ENCODE measurements at regions not wholly inside any gene's neighbourhood (a gene's known extent, or its start where the extent isn't known, plus 50 kb on each side); places are given as distances from the start of the nearest gene placed in this dataset.
"Not testable (repeated sequence)": the region's sequence is repeated elsewhere in the genome, so short reads cannot be mapped to it uniquely, and the experiment has no call there.

DNA sequence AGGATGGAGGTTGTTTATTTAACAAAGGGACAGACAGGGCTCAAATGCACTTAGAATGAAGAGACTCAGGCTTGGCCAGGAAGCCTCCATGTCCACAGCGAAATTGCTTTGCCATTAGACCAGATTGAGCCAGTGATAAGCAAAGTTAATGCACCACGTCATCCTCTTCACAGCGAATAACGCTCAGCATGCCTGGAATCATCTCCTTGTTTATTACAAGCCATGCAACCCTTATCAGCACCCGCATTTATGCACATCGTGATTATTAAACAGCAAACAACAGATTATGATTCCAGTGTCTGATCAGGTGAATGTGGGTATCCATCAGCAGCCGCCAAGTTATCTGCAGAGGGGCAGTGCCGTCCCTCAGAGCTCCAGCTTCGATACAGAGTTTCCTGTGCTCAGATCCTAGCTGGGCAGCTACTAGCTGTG lies 175.0 kb upstream of the TMEM132C start:
- no peak overlapping the region for H3K4me3 Mint-ChIP-seq
- ATAC-seq (no peak), DNase-seq (no peak)
- no peaks in the 10 kb centered on the region for H3K4me1 Mint-ChIP-seq
- peaks cover 8 to 11% of the 10 kb centered on the region in 2 donors for H3K9me3 Mint-ChIP-seq
- H3K27ac Mint-ChIP-seq = no peak overlapping the region
- no peaks in the 10 kb centered on the region for H3K27me3 Mint-ChIP-seq

DNA sequence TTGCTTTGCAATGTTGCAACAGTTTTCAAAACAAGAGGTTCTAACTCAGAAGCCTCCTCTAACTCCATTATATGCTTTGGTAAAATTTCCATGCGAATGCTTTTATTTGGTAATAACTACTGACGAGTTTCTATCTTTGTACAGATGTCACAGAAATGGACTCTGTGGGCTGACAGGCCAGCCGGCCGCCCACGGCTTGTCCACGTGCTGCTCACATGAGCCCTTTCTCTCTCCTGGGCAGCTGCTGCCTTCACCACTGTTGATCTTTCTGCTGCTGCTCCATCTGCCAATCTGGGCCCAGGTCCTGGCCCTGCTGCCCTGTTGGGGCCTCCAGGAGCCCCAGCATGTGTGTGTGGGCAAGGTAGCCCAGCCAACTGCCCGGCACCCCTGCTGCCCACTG lies 168.2 kb upstream of the TMEM132C start:
- Mint-ChIP-seq H3K4me3 (no peak overlapping the region), H3K9me3 (peaks cover 18 to 21% of the 10 kb centered on the region in 2 donors), H3K27ac (no peak overlapping the region), H3K4me1 (no peaks in the 10 kb centered on the region), H3K27me3 (no peaks in the 10 kb centered on the region)
- no peak for ATAC-seq
- DNase-seq = no peak

DNA sequence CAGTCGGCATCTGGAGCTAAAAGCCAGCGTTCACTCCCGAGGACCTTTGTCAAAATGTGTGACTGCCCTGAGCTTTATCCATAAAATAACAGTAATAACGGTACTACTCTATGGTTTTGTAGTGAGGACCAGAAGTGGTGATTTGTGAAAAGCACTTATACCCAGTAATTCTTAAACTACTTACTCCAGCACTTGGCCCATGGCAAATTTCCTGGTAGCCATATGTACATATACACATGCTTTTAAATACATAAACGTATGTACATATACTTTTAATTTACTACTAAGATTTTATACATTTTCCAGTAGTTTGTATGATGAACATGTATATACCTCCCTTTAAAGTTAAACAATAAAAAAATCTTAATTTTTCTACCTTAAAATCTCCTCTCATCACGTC lies 163.8 kb upstream of the TMEM132C start:
- H3K4me3 Mint-ChIP-seq = no peak overlapping the region
- no peak overlapping the region for H3K27ac Mint-ChIP-seq

GRCh38 chr12:128109236-128109635 lies 157.7 kb upstream of the TMEM132C start:
- Mint-ChIP-seq H3K9me3 (peaks cover 0 to 3% of the 10 kb centered on the region in 2 donors), H3K4me3 (no peak overlapping the region), H3K4me1 (no peaks in the 10 kb centered on the region), H3K27ac (no peak overlapping the region), H3K27me3 (no peaks in the 10 kb centered on the region)
- ATAC-seq = no peak
- no peak for DNase-seq

More for the DNA sequence above, 163.8 kb upstream of the TMEM132C start:
- no peaks in the 10 kb centered on the region for H3K4me1 Mint-ChIP-seq
- DNase-seq (no peak), ATAC-seq (no peak)
- no peaks in the 10 kb centered on the region for H3K27me3 Mint-ChIP-seq
- H3K9me3 Mint-ChIP-seq = peaks cover 20 to 21% of the 10 kb centered on the region in 2 donors

DNA sequence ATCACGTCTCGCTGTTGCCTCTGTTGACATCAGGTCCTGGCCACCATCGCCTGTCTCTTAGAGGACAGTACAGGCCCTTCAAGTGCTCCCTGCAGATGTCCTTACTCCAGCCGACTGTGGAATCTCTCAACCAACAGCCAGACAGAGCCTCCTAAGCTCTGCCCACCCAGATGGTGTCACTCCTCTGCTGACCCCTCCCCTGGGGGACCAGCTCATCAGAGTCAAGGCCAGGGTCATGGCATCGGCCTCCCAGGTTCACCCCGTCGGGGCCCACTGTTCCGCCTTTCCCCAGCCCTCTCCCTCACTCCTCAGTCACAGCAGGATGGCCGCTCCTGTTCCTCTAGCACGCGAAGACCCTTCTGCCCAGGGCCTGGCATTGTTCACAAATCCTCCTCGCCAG lies 157.3 kb upstream of the TMEM132C start:
- Mint-ChIP-seq H3K27ac (no peak overlapping the region), H3K27me3 (no peaks in the 10 kb centered on the region), H3K4me3 (no peak overlapping the region), H3K9me3 (peaks cover 0 to 5% of the 10 kb centered on the region in 2 donors), H3K4me1 (no peaks in the 10 kb centered on the region)
- ATAC-seq (no peak), DNase-seq (no peak)

GRCh38 chr12:128111333-128111732 lies 155.6 kb upstream of the TMEM132C start:
- Mint-ChIP-seq H3K9me3 (peaks cover 4 to 5% of the 10 kb centered on the region in 2 donors), H3K4me3 (no peak overlapping the region), H3K4me1 (no peaks in the 10 kb centered on the region), H3K27me3 (no peaks in the 10 kb centered on the region), H3K27ac (no peak overlapping the region)
- ATAC-seq (no peak), DNase-seq (no peak)

DNA sequence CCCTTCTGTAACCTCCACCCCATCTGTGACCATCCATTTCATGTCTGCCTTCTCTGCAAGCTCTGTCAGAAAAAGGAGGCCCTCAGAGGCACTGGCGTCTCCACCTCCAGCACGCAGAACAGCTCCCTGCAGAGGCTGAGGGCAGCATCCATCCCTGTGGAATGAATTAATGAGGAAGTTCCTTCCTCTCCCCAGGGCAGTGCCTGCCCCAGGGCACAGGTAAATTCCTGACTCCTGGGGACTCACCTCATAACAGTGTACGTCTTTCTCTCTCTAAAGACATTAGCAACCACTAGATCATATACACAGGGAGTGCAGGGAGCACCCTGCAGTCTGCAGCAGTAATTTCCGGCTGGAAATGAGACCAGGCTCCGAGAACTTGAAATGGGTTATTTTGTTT lies 155.0 kb upstream of the TMEM132C start:
- H3K27me3 Mint-ChIP-seq = no peaks in the 10 kb centered on the region
- H3K4me3 Mint-ChIP-seq = no peak overlapping the region
- no peaks in the 10 kb centered on the region for H3K4me1 Mint-ChIP-seq
- DNase-seq (no peak), ATAC-seq (no peak)
- peaks cover 4 to 5% of the 10 kb centered on the region in 2 donors for H3K9me3 Mint-ChIP-seq
- H3K27ac Mint-ChIP-seq = no peak overlapping the region

- H3K4me1 Mint-ChIP-seq, ATAC-seq, H3K4me3 Mint-ChIP-seq, DNase-seq, H3K9me3 Mint-ChIP-seq, H3K27ac Mint-ChIP-seq, H3K27me3 Mint-ChIP-seq: not testable (repeated sequence)
Observed at GRCh38 chr12:128113250-128113649, 153.7 kb upstream of the TMEM132C start.

GRCh38 chr12:128114485-128114884 lies 152.5 kb upstream of the TMEM132C start:
- no peak for ATAC-seq
- no peak for DNase-seq
- Mint-ChIP-seq H3K27me3 (no peaks in the 10 kb centered on the region), H3K9me3 (peaks cover 4 to 5% of the 10 kb centered on the region in 2 donors), H3K4me1 (no peaks in the 10 kb centered on the region), H3K4me3 (no peak overlapping the region), H3K27ac (no peak overlapping the region)

DNA sequence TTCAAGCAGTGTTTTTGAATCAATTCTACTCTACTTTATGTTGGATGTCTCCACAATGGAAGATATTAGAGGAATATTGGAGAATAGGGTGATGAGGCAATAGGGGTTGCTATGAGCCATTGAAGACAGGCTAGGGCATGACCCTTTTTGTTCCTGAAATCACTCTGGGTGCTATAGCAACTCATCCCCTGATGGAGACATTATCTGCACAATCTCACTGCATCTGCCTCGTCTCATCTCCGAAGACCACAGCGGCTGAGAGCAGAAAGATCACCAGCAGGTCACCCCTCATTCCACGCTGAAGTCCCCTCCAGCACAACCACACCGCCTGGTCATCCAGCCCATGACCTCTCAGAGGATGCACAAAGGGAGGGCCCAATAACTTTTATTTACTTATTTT lies 150.4 kb upstream of the TMEM132C start:
- Mint-ChIP-seq H3K9me3 (peaks cover 4 to 5% of the 10 kb centered on the region in 2 donors), H3K27ac (no peak overlapping the region), H3K4me1 (no peaks in the 10 kb centered on the region), H3K4me3 (no peak overlapping the region), H3K27me3 (no peaks in the 10 kb centered on the region)
- no peak for DNase-seq
- no peak for ATAC-seq

- Mint-ChIP-seq H3K9me3 (peaks cover 0 to 4% of the 10 kb centered on the region in 2 donors), H3K27ac (no peak overlapping the region), H3K27me3 (no peaks in the 10 kb centered on the region), H3K4me3 (no peak overlapping the region), H3K4me1 (no peaks in the 10 kb centered on the region)
- DNase-seq (no peak), ATAC-seq (no peak)
Observed at GRCh38 chr12:128120035-128120434, 146.9 kb upstream of the TMEM132C start.

DNA sequence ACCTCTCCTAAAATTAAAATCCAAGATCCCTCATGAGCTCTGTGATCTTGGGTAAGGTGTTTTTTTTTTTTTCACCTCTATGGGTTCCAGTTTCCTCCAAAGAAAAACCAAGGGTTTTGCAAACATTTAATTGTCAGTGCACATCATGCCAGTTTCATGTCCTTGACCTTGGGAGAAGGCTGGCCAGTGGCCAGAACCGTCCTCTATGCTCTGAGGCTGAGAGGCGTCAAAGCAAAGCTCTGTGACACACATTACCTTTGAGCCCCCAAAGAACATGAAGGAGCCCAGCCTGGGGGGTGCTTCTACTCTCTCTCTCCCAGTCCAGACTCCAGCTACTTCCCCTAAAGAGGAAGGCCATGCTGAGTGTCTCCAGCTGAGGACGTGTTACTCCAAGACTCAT lies 145.5 kb upstream of the TMEM132C start:
- H3K27me3 Mint-ChIP-seq = no peaks in the 10 kb centered on the region
- H3K4me1 Mint-ChIP-seq = no peaks in the 10 kb centered on the region
- no peaks in the 10 kb centered on the region for H3K9me3 Mint-ChIP-seq

DNA sequence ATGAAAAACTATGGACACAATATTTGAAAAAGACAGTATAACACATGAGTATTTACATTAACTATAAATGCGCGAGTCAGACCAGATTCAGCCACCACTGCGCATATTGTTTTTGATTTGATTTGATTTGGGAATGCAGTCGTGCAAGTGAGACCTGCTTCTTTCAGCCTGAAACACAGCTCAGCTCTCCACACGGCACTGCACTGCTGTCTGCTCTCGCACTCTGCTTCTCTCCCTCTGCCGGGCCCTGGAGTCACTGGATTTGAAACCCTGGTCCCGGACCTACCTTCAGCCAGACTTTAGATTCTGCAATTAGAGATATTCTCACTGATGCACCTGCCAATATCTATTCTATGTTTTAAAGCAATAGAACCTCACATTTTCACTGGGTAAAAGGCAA lies 143.9 kb upstream of the TMEM132C start:
- DNase-seq (no peak), ATAC-seq (no peak)
- no peak overlapping the region for H3K4me3 Mint-ChIP-seq
- H3K27me3 Mint-ChIP-seq = no peaks in the 10 kb centered on the region
- no peak overlapping the region for H3K27ac Mint-ChIP-seq
- H3K9me3 Mint-ChIP-seq = no peaks in the 10 kb centered on the region
- H3K4me1 Mint-ChIP-seq = no peaks in the 10 kb centered on the region

More for the DNA sequence above, 145.5 kb upstream of the TMEM132C start:
- Mint-ChIP-seq H3K4me3 (no peak overlapping the region), H3K27ac (no peak overlapping the region)
- no peak for ATAC-seq
- no peak for DNase-seq

DNA sequence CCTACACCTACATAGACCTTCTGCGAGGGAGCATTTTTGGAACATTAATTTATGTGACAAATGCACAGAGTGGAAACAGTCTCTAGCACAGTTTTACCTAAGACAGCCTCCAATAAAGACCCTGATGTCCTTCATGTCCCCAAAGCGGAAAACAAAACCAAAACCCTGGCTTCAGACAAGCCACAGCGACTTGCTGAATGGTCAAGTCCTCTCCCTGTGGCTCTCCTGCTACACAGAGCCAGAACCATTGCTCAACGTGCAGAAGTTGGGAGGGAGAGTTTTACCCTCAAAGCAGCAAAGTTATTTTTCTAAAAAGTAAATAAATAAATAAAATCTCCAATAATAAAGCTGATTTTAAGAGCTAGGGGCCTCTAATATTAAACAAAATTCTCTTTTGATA lies 135.0 kb upstream of the TMEM132C start:
- no peaks in the 10 kb centered on the region for H3K27me3 Mint-ChIP-seq
- DNase-seq (no peak), ATAC-seq (no peak)
- H3K4me3 Mint-ChIP-seq = no peak overlapping the region
- peaks cover 0 to 4% of the 10 kb centered on the region in 2 donors for H3K9me3 Mint-ChIP-seq
- H3K4me1 Mint-ChIP-seq = no peaks in the 10 kb centered on the region
- no peak overlapping the region for H3K27ac Mint-ChIP-seq

DNA sequence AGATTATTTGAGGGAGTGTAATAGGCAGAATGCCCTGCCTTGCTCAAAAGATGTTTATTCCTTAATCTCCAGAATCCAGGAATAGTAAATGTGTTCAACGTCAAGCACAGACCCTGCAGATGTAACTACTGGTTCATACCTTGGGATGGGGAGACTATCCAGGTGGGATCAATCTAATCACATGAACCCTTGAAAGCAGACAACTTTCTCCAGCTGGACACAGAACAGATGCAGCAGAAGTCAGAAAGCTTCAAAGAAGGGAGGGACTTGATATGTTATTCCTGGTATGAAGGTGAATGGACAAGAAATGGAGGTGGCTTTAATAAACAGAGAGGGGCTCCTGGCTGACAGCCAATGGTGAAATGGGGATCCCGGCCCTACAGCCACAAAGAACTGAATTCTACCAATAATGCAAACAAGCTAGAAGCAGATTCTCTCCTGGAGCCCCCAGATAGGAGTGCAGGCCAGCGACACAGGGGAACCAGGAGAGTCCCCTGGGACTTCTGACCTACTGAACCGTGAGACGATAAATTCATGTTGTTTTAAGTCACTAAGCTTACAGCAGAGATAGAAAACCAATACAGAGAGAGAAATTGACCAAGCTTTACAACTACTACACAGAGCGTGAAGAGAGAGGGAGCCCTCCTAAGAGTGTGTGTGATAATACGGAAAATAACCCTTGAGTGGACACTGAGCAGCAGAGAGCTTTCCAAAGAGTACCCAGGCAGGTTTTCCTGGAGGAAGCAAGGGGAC lies 133.5 kb upstream of the TMEM132C start:
- ATAC-seq (no peak), DNase-seq (no peak)
- Mint-ChIP-seq H3K27ac (no peak overlapping the region), H3K9me3 (peaks cover 0 to 4% of the 10 kb centered on the region in 2 donors), H3K4me3 (no peak overlapping the region), H3K4me1 (no peaks in the 10 kb centered on the region), H3K27me3 (no peaks in the 10 kb centered on the region)

DNA sequence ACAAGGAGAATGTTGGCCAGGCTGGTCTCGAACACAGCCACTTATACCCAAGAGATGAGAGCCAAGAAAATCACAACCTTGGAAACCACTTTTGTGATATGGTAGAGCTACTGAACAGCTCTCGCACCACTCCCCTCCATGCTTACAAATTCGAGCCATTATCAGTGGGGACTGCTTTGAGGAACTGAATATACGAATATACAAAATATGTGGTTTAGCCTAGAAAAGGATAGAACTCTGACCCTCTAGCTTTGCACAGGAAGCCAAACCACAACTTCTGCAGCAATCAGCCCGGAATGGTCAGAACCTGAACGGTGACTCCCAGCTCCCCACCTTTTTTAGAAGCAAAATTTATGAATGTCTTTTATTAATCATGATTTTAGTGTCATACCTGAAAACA lies 129.8 kb upstream of the TMEM132C start:
- ATAC-seq (no peak), DNase-seq (no peak)
- Mint-ChIP-seq H3K27me3 (no peaks in the 10 kb centered on the region), H3K4me1 (no peaks in the 10 kb centered on the region), H3K4me3 (no peak overlapping the region), H3K27ac (no peak overlapping the region), H3K9me3 (peaks cover 10 to 13% of the 10 kb centered on the region in 2 donors)

DNA sequence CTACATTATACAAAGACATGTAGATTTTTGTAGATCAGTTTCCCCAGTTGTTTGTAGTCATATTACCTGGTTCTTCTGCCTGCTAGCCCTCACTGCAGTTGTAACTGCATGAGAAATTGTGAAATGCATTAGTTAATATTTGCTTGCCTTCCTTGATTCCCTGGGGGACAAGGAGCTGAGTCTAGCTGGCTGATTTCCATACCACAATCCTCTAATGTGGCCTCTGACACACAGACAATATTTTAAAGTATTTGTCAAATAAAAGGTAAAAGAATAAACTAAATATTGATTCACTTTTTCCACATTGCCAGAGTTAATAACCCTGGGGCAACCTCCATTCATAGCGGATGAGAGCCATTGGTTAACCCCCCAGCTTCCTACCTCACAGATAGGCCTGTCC lies 128.8 kb upstream of the TMEM132C start:
- H3K27me3 Mint-ChIP-seq = no peaks in the 10 kb centered on the region
- no peak for ATAC-seq
- DNase-seq = no peak
- peaks cover 9 to 15% of the 10 kb centered on the region in 2 donors for H3K9me3 Mint-ChIP-seq
- no peaks in the 10 kb centered on the region for H3K4me1 Mint-ChIP-seq
- H3K27ac Mint-ChIP-seq = no peak overlapping the region
- H3K4me3 Mint-ChIP-seq = no peak overlapping the region
